ENCODE measurements at regions not wholly inside any gene's neighbourhood (a gene's known extent, or its start where the extent isn't known, plus 50 kb on each side); places are given as distances from the start of the nearest gene placed in this dataset.

DNA sequence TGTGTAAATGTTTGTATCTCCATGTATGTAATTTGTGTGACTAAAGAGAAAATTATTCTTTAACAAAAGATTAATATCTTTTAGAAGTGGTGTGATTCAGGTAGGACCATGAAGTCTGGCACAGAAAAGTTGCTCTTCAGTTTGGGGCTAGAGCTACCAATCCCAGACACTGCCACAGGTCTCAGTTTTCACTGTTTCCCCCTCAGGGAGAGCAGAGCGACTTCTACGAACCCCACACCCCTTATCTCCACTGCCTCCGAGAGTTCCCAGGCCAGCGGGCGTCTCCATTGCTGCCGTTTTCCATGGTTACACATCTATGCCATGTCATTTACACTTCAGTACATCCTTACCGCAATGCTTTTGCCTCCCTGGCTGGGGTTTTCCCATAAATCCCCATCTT, 93.0 kb upstream of the SMYD2 start:
- TF ChIP-seq, protein P1, sequence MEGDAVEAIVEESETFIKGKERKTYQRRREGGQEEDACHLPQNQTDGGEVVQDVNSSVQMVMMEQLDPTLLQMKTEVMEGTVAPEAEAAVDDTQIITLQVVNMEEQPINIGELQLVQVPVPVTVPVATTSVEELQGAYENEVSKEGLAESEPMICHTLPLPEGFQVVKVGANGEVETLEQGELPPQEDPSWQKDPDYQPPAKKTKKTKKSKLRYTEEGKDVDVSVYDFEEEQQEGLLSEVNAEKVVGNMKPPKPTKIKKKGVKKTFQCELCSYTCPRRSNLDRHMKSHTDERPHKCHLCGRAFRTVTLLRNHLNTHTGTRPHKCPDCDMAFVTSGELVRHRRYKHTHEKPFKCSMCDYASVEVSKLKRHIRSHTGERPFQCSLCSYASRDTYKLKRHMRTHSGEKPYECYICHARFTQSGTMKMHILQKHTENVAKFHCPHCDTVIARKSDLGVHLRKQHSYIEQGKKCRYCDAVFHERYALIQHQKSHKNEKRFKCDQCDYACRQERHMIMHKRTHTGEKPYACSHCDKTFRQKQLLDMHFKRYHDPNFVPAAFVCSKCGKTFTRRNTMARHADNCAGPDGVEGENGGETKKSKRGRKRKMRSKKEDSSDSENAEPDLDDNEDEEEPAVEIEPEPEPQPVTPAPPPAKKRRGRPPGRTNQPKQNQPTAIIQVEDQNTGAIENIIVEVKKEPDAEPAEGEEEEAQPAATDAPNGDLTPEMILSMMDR (conservative IDR thresholded peaks at IDR 0.05 in 1 of 2, IDR thresholded peaks at IDR 0.05 in 1 of 2; ENCODE audit: low read depth in 1 of 2, low read length in 2 of 2) = no peak
- TF ChIP-seq EZH2 (IDR thresholded peaks at IDR 0.05; ENCODE audit: low read length, missing control alignments) = no peak
